Testis (tissue), 2 donors: ENCODE measurements at regions not wholly inside any gene's neighbourhood (a gene's known extent, or its start where the extent isn't known, plus 50 kb on each side); places are given as distances from the start of the nearest gene placed in this dataset.

Experiments
- CTCF ChIP-seq, 3 experiments: fragments of 450-650 bp in 2 of 3; fragments of 200-600 bp in 1 of 3; sonication (generic) in 1 of 3; IDR thresholded peaks; one replicate each; pipeline ENCODE4 v1.5.1; 2016 to 2019; ENCODE audit warnings: antibody characterized with exemption in 3 of 3, mild to moderate bottlenecking in 2 of 3, moderate library complexity in 1 of 3
- POLR2A ChIP-seq: fragments of 450-650 bp; IDR thresholded peaks from one replicate; pipeline ENCODE4 v1.6.1; 2017; ENCODE audit warnings: antibody characterized with exemption, mild to moderate bottlenecking, moderate library complexity

DNA sequence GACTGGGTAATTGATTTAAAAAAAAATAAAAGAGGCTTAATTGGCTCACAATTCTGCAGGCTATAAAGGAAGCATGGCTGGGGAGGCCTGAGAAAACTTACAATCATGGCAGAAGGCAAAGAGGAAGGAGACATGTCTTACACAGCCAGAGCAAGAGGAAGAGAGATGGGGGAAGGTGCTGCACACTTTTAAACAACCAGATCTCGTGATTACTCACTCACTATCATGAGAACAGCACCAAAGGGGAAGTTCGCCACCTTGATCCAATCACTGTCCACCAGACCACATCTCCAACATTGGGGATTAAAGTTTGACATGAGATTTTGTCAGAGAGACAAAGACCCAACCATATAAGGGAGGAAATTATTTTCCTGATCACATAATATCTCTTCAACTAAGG, 138.8 kb upstream of the NR4A3 start:
- no peak for TF ChIP-seq CTCF (IDR thresholded peaks at IDR 0.05)
- TF ChIP-seq POLR2A, result no peak
